HepG2 (cell line): ENCODE measurements at regions not wholly inside any gene's neighbourhood (a gene's known extent, or its start where the extent isn't known, plus 50 kb on each side); places are given as distances from the start of the nearest gene placed in this dataset.

Source experiments
- CREB1 ChIP-seq, 2 experiments: fragments of 450-650 bp in 1 of 2; IDR thresholded peaks; 2 replicates each; pipeline ENCODE4 v1.6.1; 2016 to 2017; ENCODE audit warnings: control low read depth in 1 of 2, mild to moderate bottlenecking in 1 of 2, missing compliant biosample characterization in 1 of 2, missing genetic modification characterization in 1 of 2
- CTCF ChIP-seq: sonication (generic); formaldehyde crosslinking; IDR thresholded peaks from 2 replicates; pipeline ENCODE4 v1.5.0; 2020; ENCODE audit warnings: mild to moderate bottlenecking, missing genetic modification reagents, moderate library complexity
- EHMT2 ChIP-seq: fragments of 200-600 bp; sonication (generic); IDR thresholded peaks from 2 replicates; pipeline ENCODE4 v1.7.0; 2017; ENCODE audit warnings: antibody characterized with exemption, low read depth, low read length, borderline replicate concordance
- FOXK2 ChIP-seq: fragments of 450-650 bp; IDR thresholded peaks from 2 replicates; pipeline ENCODE4 v1.6.1; 2016
- HNRNPUL1 ChIP-seq: fragments of 200-400 bp; formaldehyde crosslinking; IDR thresholded peaks from 2 replicates; pipeline ENCODE4 v1.6.1; 2017; ENCODE audit warnings: low read depth, mild to moderate bottlenecking, low read length, moderate library complexity
- MXI1 ChIP-seq: IDR thresholded peaks from 3 replicates; pipeline ENCODE4 v1.6.1; 2012; ENCODE audit warnings: low read depth, low read length, inconsistent platforms, borderline replicate concordance
- POLR2AphosphoS5 ChIP-seq: IDR thresholded peaks from 2 replicates; pipeline ENCODE4 v1.6.1; 2012; ENCODE audit warnings: low read depth, low read length
- ZBTB26 ChIP-seq: IDR thresholded peaks from 2 replicates; pipeline ENCODE4 v1.6.1; 2016; ENCODE audit warnings: missing compliant biosample characterization, missing genetic modification reagents, borderline replicate concordance
- ZNF326 ChIP-seq: sonication (generic); formaldehyde crosslinking; IDR thresholded peaks from 2 replicates; pipeline ENCODE4 v1.4.0; 2020; ENCODE audit warnings: missing genetic modification reagents, borderline replicate concordance
- TF ChIP-seq, protein P1 (sequence below): sonication (generic); formaldehyde crosslinking; IDR thresholded peaks from 2 replicates; pipeline ENCODE4 v1.8.0; 2022; ENCODE audit warnings: mild to moderate bottlenecking, missing genetic modification reagents, borderline replicate concordance
- TF ChIP-seq, protein P2 (sequence below), 2 experiments: sonication (generic) in 1 of 2; formaldehyde crosslinking in 1 of 2; IDR thresholded peaks; 2 replicates each; pipeline versions ENCODE4 v1.5.1 to v1.6.1; 2011 to 2020; ENCODE audit warnings: borderline replicate concordance in 1 of 2, low read depth in 1 of 2, low read length in 1 of 2, mild to moderate bottlenecking in 1 of 2, missing genetic modification reagents in 1 of 2, moderate library complexity in 1 of 2

GRCh38 chr1:212214325-212214724 lies 70.9 kb upstream of the PPP2R5A start:
- TF ChIP-seq CREB1 (IDR thresholded peaks at IDR 0.05): no peak
- TF ChIP-seq CREB1 (CRISPR knock-in tag; IDR thresholded peaks at IDR 0.05): no peak
- TF ChIP-seq, protein P1, sequence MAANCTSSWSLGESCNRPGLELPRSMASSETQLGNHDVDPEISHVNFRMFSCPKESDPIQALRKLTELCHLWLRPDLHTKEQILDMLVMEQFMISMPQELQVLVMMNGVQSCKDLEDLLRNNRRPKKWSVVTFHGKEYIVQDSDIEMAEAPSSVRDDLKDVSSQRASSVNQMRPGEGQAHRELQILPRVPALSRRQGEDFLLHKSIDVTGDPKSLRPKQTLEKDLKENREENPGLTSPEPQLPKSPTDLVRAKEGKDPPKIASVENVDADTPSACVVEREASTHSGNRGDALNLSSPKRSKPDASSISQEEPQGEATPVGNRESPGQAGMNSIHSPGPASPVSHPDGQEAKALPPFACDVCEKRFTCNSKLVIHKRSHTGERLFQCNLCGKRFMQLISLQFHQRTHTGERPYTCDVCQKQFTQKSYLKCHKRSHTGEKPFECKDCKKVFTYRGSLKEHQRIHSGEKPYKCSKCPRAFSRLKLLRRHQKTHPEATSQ: no peak
- no peak for TF ChIP-seq ZNF326 (CRISPR knock-in tag)
- TF ChIP-seq, protein P2, sequence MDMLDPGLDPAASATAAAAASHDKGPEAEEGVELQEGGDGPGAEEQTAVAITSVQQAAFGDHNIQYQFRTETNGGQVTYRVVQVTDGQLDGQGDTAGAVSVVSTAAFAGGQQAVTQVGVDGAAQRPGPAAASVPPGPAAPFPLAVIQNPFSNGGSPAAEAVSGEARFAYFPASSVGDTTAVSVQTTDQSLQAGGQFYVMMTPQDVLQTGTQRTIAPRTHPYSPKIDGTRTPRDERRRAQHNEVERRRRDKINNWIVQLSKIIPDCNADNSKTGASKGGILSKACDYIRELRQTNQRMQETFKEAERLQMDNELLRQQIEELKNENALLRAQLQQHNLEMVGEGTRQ (IDR thresholded peaks at IDR 0.05; ENCODE audit: low read depth, low read length): no peak
- TF ChIP-seq, protein P2 (CRISPR knock-in tag; IDR thresholded peaks at IDR 0.05; ENCODE audit: borderline replicate concordance): no peak
- TF ChIP-seq HNRNPUL1: no peak
- no peak for TF ChIP-seq CTCF (CRISPR knock-in tag)
- TF ChIP-seq ZBTB26 (CRISPR knock-in tag): no peak
- no peak for TF ChIP-seq POLR2AphosphoS5
- no peak for TF ChIP-seq EHMT2
- no peak for TF ChIP-seq FOXK2
- TF ChIP-seq MXI1: no peak
